IMR-90 (cell line): ENCODE measurements at regions not wholly inside any gene's neighbourhood (a gene's known extent, or its start where the extent isn't known, plus 50 kb on each side); places are given as distances from the start of the nearest gene placed in this dataset.

Experiments used
- ATAC-seq: fragments of 200-7000 bp; cut with Tn5 transposase; 2 replicates; pipeline ENCODE4 v1.9.1; 2020; ENCODE audit warnings: low read depth, mild to moderate bottlenecking, moderate library complexity
- BruUV-seq: library from RNA; stranded (reverse); fragments of 400-500 nt; replicated peaks from 2 replicates; lab custom pipeline; 2021; lab: Mats Ljungman, UMichigan
- CTCF ChIA-PET: fragments of 300-600 bp; formaldehyde crosslinking; extraction: SDS; loops from one replicate; lab custom pipeline; 2021; ENCODE audit warnings: antibody characterized with exemption; lab: Yijun Ruan, JAX
- POLR2A ChIA-PET: fragments of 300-600 bp; sonication (Branson Sonifier 250); formaldehyde crosslinking; loops from one replicate; lab custom pipeline; 2022; ENCODE audit warnings: antibody characterized with exemption; ENCODE audit not compliant: unreplicated experiment; lab: Charles Lee
- DNase-seq: peaks from one replicate; pipeline ENCODE4 v3.0.0; 2013
- H2AFZ ChIP-seq: replicated peaks from 2 replicates; pipeline ENCODE3; 2013; ENCODE audit warnings: low read length, mild to moderate bottlenecking; ENCODE audit not compliant: poor library complexity
- H2AK5ac ChIP-seq: 2 replicates; pipeline ENCODE4 v1.6.1; 2013; ENCODE audit warnings: low read depth, low read length, inconsistent platforms
- H2AK9ac ChIP-seq: replicated peaks from 2 replicates; pipeline ENCODE3; 2013; ENCODE audit warnings: mild to moderate bottlenecking, low read depth, low read length, moderate library complexity; ENCODE audit not compliant: poor library complexity
- H2BK120ac ChIP-seq: 2 replicates; pipeline ENCODE4 v1.6.1; 2013; ENCODE audit warnings: low read depth, low read length, inconsistent platforms
- H2BK15ac ChIP-seq: 3 replicates; pipeline ENCODE4 v1.6.1; 2013; ENCODE audit warnings: low read depth, low read length, inconsistent platforms
- H2BK20ac ChIP-seq: 2 replicates; pipeline ENCODE4 v1.6.1; 2013; ENCODE audit warnings: low read depth, mild to moderate bottlenecking, inconsistent platforms, low read length, moderate library complexity
- H2BK5ac ChIP-seq: 2 replicates; pipeline ENCODE4 v1.6.1; 2013; ENCODE audit warnings: mild to moderate bottlenecking, low read depth, low read length, inconsistent platforms; ENCODE audit not compliant: poor library complexity, severe bottlenecking
- H3K14ac ChIP-seq: replicated peaks from 2 replicates; pipeline ENCODE4 v1.6.1; 2013; ENCODE audit warnings: low read depth, low read length, inconsistent platforms
- H3K18ac ChIP-seq: 2 replicates; pipeline ENCODE4 v1.6.1; 2013; ENCODE audit warnings: low read depth, low read length, control low read depth
- H3K23ac ChIP-seq: 2 replicates; pipeline ENCODE4 v1.6.1; 2013; ENCODE audit warnings: low read depth, low read length, inconsistent platforms
- H3K27ac ChIP-seq: 2 replicates; pipeline ENCODE4 v1.5.1; 2013; ENCODE audit warnings: mild to moderate bottlenecking, control low read depth, low read length; ENCODE audit not compliant: insufficient read depth
- H3K27me3 ChIP-seq: 2 replicates; pipeline ENCODE4 v1.6.1; 2013; ENCODE audit warnings: low read length; ENCODE audit not compliant: control insufficient read depth, insufficient read depth
- H3K36me3 ChIP-seq: 2 replicates; pipeline ENCODE4 v1.6.1; 2013; ENCODE audit warnings: low read length, mixed read lengths; ENCODE audit not compliant: control insufficient read depth, insufficient read depth
- H3K4ac ChIP-seq: 2 replicates; pipeline ENCODE4 v1.6.1; 2013; ENCODE audit warnings: low read depth, low read length, inconsistent platforms
- H3K4me1 ChIP-seq: 2 replicates; pipeline ENCODE4 v1.6.1; 2013; ENCODE audit warnings: low read length, mixed read lengths; ENCODE audit not compliant: control insufficient read depth, insufficient read depth
- H3K4me2 ChIP-seq: 2 replicates; pipeline ENCODE4 v1.6.1; 2013; ENCODE audit warnings: low read depth, mild to moderate bottlenecking, control low read depth, low read length, moderate library complexity
- H3K4me3 ChIP-seq: 2 replicates; pipeline ENCODE4 v1.5.1; 2013; ENCODE audit warnings: low read depth, mild to moderate bottlenecking, control low read depth, low read length, moderate library complexity; ENCODE audit not compliant: insufficient read depth
- H3K56ac ChIP-seq: 2 replicates; pipeline ENCODE4 v1.6.1; 2013; ENCODE audit warnings: low read length, inconsistent platforms; ENCODE audit not compliant: insufficient read depth; ENCODE audit errors: extremely low read depth
- H3K79me1 ChIP-seq, 2 experiments: 2 replicates each; pipeline ENCODE4 v1.6.1; 2013; ENCODE audit warnings: low read length in 2 of 2, inconsistent platforms in 1 of 2, low read depth in 1 of 2
- H3K9ac ChIP-seq: 2 replicates; pipeline ENCODE4 v1.6.1; 2013; ENCODE audit warnings: low read depth, low read length, control low read depth
- H3K9me1 ChIP-seq: 2 replicates; pipeline ENCODE4 v1.6.1; 2013; ENCODE audit warnings: low read length, inconsistent platforms; ENCODE audit not compliant: insufficient read depth
- H3K9me3 ChIP-seq: 2 replicates; pipeline ENCODE4 v1.6.1; 2013; ENCODE audit warnings: low read length; ENCODE audit not compliant: control insufficient read depth, insufficient read depth
- H4K20me1 ChIP-seq: 2 replicates; pipeline ENCODE4 v1.6.1; 2013; ENCODE audit warnings: low read length, inconsistent platforms; ENCODE audit not compliant: insufficient read depth
- H4K5ac ChIP-seq: 2 replicates; pipeline ENCODE4 v1.6.1; 2013; ENCODE audit warnings: mild to moderate bottlenecking, low read depth, low read length, control low read depth
- H4K8ac ChIP-seq, 2 experiments: 2 replicates each; pipeline ENCODE4 v1.6.1; 2013; ENCODE audit warnings: low read depth in 2 of 2, low read length in 2 of 2, control low read depth in 1 of 2, inconsistent platforms in 1 of 2
- H4K91ac ChIP-seq: 2 replicates; pipeline ENCODE4 v1.6.1; 2013; ENCODE audit warnings: low read depth, low read length, inconsistent platforms; ENCODE audit not compliant: insufficient read depth
- BHLHE40 ChIP-seq: fragments of 150-350 bp; IDR thresholded peaks from 2 replicates; pipeline ENCODE4 v1.6.1; 2016; ENCODE audit warnings: mild to moderate bottlenecking, low read depth, low read length
- CEBPB ChIP-seq: IDR thresholded peaks from 2 replicates; pipeline ENCODE4 v1.6.1; 2012; ENCODE audit warnings: low read depth, low read length, improper control_type of control experiment
- CHD1 ChIP-seq: IDR thresholded peaks from 2 replicates; pipeline ENCODE4 v1.6.1; 2012; ENCODE audit warnings: low read depth, low read length, improper control_type of control experiment
- CTCF ChIP-seq: conservative IDR thresholded peaks from 2 replicates; pipeline ENCODE4 v1.5.1; 2012; ENCODE audit warnings: mild to moderate bottlenecking, low read depth, low read length, improper control_type of control experiment
- ELK1 ChIP-seq: fragments of 150-350 bp; IDR thresholded peaks from 2 replicates; pipeline ENCODE4 v1.6.1; 2016; ENCODE audit warnings: low read depth, mild to moderate bottlenecking, low read length, moderate library complexity, borderline replicate concordance
- FOS ChIP-seq: fragments of 150-350 bp; IDR thresholded peaks from 2 replicates; pipeline ENCODE4 v1.6.1; 2016; ENCODE audit warnings: low read depth, low read length
- MAFK ChIP-seq: IDR thresholded peaks from 2 replicates; pipeline ENCODE4 v1.6.1; 2012; ENCODE audit warnings: low read depth, low read length, improper control_type of control experiment
- MAZ ChIP-seq: IDR thresholded peaks from 2 replicates; pipeline ENCODE4 v1.6.1; 2012; ENCODE audit warnings: low read depth, mild to moderate bottlenecking, low read length, improper control_type of control experiment, moderate library complexity, borderline replicate concordance
- MXI1 ChIP-seq: IDR thresholded peaks from 2 replicates; pipeline ENCODE4 v1.6.1; 2012; ENCODE audit warnings: low read depth, mild to moderate bottlenecking, low read length, moderate library complexity, borderline replicate concordance
- NFE2L2 ChIP-seq: fragments of 150-350 bp; IDR thresholded peaks from 2 replicates; pipeline ENCODE4 v1.6.1; 2016; ENCODE audit warnings: low read depth, mild to moderate bottlenecking, low read length
- POLR2A ChIP-seq: IDR thresholded peaks from 2 replicates; pipeline ENCODE4 v1.6.1; 2012; ENCODE audit warnings: mild to moderate bottlenecking, low read depth, low read length
- RAD21 ChIP-seq: IDR thresholded peaks from 2 replicates; pipeline ENCODE4 v1.6.1; 2012; ENCODE audit warnings: low read length, improper control_type of control experiment
- RCOR1 ChIP-seq: IDR thresholded peaks from 2 replicates; pipeline ENCODE4 v1.6.1; 2012; ENCODE audit warnings: mild to moderate bottlenecking, low read length, improper control_type of control experiment; ENCODE audit not compliant: insufficient replicate concordance
- RFX5 ChIP-seq: IDR thresholded peaks from 2 replicates; pipeline ENCODE4 v1.8.0; 2012; ENCODE audit warnings: low read depth, mild to moderate bottlenecking, low read length, moderate library complexity
- SMC3 ChIP-seq: fragments of 150-350 bp; IDR thresholded peaks from 2 replicates; pipeline ENCODE4 v1.6.1; 2016; ENCODE audit warnings: low read depth, mild to moderate bottlenecking, antibody characterized with exemption, low read length, moderate library complexity
- USF2 ChIP-seq: fragments of 150-350 bp; IDR thresholded peaks from 2 replicates; pipeline ENCODE4 v1.6.1; 2017; ENCODE audit warnings: mild to moderate bottlenecking, antibody characterized with exemption, low read length, low read depth
- WGBS, 2 experiments: methylation state at CpG; one replicate each; pipeline versions ENCODE4 v1.1.5 to v1.1.7; 2013; ENCODE audit warnings: missing lambda C conversion rate in 2 of 2; ENCODE audit not compliant: insufficient read length in 1 of 2; ENCODE audit errors: extremely low coverage in 2 of 2; 5-methylcytosine and 5-hydroxymethylcytosine counted together
- dilution Hi-C: fragments of 300-500 bp; cut with HindIII; formaldehyde crosslinking; loops from one replicate; pipeline ENCODE4 v1.14.3; 2018; ENCODE audit warnings: low sequenced_read_pairs; ENCODE audit not compliant: unreplicated experiment
- in situ Hi-C: fragments of 300-500 bp; cut with MboI; formaldehyde crosslinking; loops from 3 replicates; pipeline ENCODE4 v1.14.3; 2019; ENCODE audit warnings: low sequenced_read_pairs, inconsistent platforms, mixed read lengths
- intact Hi-C: fragments of 100-400 bp; cut with micrococcal nuclease; formaldehyde crosslinking; loops from 2 replicates; pipeline ENCODE4 v1.10.0; 2022

GRCh38 chr12:127944211-127944899 is 322.6 kb upstream of the TMEM132C start:
- H4K20me1 ChIP-seq, result no peaks in the 10 kb centered on the region
- no peak overlapping the region for H2BK5ac ChIP-seq
- no CpG with 5 or more reads among the region's 9 CpGs for WGBS, 2 experiments
- H3K79me1 ChIP-seq, result no peaks in the 10 kb centered on the region
- no peak overlapping the region for H2AK5ac ChIP-seq
- intact Hi-C loops (no loop called here), in situ Hi-C loops (no loop called here), dilution Hi-C loops (no loop called here)
- DNase-seq (no peak), ATAC-seq (no peak)
- no peaks in the 10 kb centered on the region for H3K9me1 ChIP-seq
- H3K9ac ChIP-seq, result no peak overlapping the region
- H3K27me3 ChIP-seq, result no peaks in the 10 kb centered on the region
- TF ChIP-seq SMC3 (no peak), CEBPB (no peak), POLR2A (no peak), CHD1 (no peak), CTCF (no peak), FOS (no peak), RAD21 (no peak), BHLHE40 (no peak), RFX5 (no peak), NFE2L2 (no peak), MAFK (no peak), MAZ (no peak), MXI1 (no peak), USF2 (no peak), ELK1 (no peak), RCOR1 (no peak)
- H3K56ac ChIP-seq, result no peak overlapping the region
- no peak overlapping the region for H3K4me3 ChIP-seq
- no peak overlapping the region for H4K91ac ChIP-seq
- H2AFZ ChIP-seq, result no peak overlapping the region
- peaks cover 23% of the 10 kb centered on the region for H3K9me3 ChIP-seq
- H3K4me2 ChIP-seq, result no peak overlapping the region
- no peak overlapping the region for H3K23ac ChIP-seq
- CTCF ChIA-PET, result no interaction called here
- H3K27ac ChIP-seq, result no peak overlapping the region
- no TSS peak for BruUV-seq
- H3K18ac ChIP-seq, result no peak overlapping the region
- H3K14ac ChIP-seq, result no peak overlapping the region
- H4K8ac ChIP-seq, result no peak overlapping the region
- POLR2A ChIA-PET, result no interaction called here
- H3K4me1 ChIP-seq, result no peaks in the 10 kb centered on the region
- H2AK9ac ChIP-seq, result no peak overlapping the region
- no peak overlapping the region for H2BK15ac ChIP-seq
- H4K5ac ChIP-seq, result no peak overlapping the region
- H2BK120ac ChIP-seq, result no peak overlapping the region
- no peak overlapping the region for H2BK20ac ChIP-seq
- H3K36me3 ChIP-seq, result no peaks in the 10 kb centered on the region
- no peak overlapping the region for H3K4ac ChIP-seq
